GM18505 (cell line): ENCODE measurements at regions not wholly inside any gene's neighbourhood (a gene's known extent, or its start where the extent isn't known, plus 50 kb on each side); places are given as distances from the start of the nearest gene placed in this dataset.
"Not testable (repeated sequence)": the region's sequence is repeated elsewhere in the genome, so short reads cannot be mapped to it uniquely, and the experiment has no call there.

Source experiments
- ATAC-seq: cut with Tn5 transposase; IDR thresholded peaks from one replicate; pipeline ENCODE4 v1.9.1; 2021; ENCODE audit not compliant: unreplicated experiment
- POLR2A ChIP-seq: IDR thresholded peaks from 4 replicates; pipeline ENCODE4 v1.6.1; 2011; ENCODE audit warnings: borderline replicate concordance; ENCODE audit not compliant: insufficient read depth, insufficient read length; ENCODE audit errors: extremely low read depth

- not testable (repeated sequence) for ATAC-seq
Measured at GRCh38 chr7:65141894-65142293, 135.4 kb upstream of the ERV3-1 start.

DNA sequence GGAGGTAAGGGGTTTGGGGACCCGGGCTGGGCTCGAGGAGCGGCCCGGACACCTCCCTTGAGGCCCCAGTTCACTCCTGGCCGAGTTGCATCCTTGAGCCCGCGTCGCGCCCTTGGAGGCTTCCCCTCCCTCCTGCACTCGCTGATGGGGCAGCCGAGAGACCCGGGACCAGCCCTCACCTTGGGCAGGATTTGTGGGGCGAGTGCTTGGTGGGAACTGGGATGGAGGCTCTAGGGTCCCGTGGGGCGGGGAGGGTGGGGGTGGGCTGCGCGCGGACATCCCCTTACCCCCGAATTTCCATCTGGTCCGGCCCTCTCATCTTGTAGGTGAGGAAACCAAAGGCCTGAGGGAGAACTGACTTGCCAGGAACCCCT, 134.9 kb upstream of the ERV3-1 start:
- not testable (repeated sequence) for ATAC-seq

DNA sequence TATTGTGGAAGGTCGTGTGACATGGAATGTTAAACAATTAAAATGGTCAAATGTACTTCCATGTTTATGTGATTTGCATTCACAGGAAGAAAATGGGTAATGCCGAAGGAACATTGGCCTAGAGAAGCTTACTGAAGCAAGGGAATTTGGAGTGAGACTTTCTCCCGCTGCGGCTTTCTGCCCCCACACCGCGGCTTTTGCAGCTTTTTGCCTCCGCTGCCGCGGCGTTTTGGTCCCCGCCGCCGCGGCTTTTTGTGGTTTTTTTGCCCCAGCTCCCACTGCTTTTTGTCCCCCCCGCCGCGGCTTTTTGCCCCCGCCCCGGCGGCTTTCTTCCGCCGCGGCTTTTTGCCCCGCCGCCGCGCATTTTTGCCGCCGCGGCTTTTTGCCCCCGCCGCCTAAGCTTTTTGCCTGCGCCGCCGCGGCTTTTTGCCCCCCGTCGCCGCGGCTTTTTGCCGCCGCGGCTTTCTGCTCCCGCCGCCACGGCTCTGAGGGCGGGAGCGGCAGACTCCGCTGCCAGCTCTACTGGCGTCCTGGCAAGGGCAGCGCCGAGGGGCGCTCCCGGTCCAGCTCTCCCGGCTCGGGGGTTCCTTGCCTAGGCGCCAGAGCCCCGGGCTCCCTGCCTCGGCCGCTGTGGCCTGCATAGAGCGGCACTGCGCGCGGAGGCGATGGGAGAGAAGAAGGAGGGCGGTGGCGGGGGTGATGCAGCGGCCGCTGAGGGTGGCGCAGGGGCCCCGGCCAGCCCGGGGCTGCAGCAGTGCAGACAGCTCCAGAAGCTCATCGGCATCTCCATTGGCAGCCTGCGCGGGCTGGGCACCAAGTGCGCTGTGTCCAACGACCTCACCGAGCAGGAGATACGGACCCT, 134.3 kb upstream of the ERV3-1 start:
- ATAC-seq = not testable (repeated sequence)

- ATAC-seq = not testable (repeated sequence)
Measured at GRCh38 chr7:65136850-65137249, 130.4 kb upstream of the ERV3-1 start.

- ATAC-seq = not testable (repeated sequence)
Measured at GRCh38 chr7:65133087-65133486, 126.6 kb upstream of the ERV3-1 start.

DNA sequence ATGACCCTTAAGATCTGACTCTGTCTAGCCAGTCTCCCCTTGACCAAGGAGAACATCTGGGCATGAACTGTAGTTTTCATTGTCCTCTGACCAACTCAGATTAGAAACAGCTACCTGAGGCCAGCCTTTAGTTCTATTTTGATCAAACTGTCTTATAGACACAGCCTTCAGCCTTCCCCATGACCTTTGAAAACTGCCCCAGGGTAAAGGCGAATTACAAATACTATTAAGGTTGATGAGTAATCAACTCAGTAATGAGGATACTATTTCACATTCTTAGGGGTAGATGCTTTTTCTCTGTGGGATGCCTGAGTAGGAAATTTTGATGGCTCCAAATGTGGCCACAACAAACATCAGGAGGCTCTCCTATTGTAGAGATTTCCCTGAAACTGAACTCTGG, 125.8 kb upstream of the ERV3-1 start:
- ATAC-seq = not testable (repeated sequence)

- not testable (repeated sequence) for ATAC-seq
Measured at GRCh38 chr7:65127364-65127763, 120.9 kb upstream of the ERV3-1 start.

DNA sequence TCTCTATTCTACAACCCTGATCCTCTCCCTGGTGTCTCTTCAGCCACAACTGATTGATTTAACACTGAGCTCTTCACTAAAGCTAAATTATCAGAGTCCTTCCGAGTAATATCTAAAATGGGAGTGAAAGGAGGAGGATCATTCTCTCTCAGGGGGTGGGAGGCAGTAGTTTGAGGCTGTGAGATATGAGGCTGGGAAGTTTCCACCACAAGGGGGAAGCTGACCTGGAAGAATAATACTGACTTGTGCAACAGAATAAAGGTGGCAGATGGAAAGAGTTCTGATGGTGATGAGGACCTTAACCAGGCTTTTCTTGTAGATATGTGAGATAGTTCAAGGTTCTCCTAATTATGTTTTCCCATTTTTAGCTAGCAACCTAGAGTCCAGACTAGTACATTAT, 118.1 kb upstream of the ERV3-1 start:
- not testable (repeated sequence) for ATAC-seq

DNA sequence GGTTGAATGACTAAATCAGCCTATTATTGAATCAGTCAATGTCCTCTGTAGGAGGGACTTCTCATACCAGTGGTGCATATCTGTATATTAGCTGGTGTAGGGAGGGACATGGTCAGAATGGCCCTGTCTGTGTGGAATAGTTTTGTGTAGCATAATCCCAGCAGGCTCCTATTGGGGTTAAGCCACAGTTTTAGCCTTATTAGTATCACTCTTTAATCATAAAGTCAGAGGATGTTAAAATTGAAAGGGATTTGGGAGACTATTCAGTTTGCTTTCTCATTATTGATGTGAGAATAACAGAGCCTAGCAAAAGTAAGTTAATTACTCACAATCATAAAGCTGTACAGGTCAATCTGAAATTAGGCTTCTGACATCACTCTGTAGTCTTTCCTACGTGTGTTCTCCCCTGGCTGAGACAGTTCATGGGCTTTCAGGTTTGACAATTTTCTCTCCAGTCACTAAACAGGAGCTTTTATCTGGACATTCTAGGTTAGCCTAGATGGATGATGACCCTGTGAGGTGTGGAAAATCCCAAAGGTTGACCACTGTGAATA, 99.2 kb upstream of the ERV3-1 start:
- ATAC-seq = not testable (repeated sequence)

DNA sequence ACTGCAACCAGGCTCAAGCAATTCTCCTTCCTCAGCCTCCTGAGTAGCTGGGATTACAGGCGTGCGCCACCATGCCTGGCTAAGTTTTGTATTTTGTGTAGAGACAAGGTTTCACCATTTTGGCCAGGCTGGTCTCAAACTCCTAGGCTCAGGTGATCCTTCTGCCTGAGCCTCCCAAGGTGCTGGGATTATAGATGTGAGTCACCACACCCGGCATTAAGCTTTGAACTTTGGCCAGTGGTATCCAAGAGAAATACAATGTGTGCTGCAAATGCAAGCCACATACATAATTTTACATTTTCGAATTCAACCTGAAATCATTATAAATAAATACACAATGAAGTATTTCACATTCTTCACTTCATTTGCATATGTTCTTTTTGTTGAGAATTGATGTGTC, 94.0 kb upstream of the ERV3-1 start:
- ATAC-seq = not testable (repeated sequence)

DNA sequence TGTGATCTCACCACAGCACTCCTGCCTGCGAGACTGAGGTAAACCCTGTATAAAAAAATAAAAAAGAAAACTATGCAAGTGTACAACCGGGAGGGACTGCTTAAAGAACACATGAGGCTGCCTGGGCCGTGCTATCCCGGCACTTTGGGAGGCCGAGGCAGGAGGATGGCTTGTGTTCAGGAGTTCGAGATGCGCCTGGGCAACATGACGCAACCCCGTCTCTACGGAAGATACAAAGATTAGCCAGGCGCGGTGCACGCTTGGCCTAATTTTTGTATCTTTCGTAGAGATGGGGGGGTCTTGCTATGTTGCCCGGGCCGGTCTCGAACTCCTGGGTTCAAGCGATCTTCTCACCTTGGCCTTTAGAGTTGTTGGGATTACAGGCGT, 75.2 kb upstream of the ERV3-1 start:
- ATAC-seq = not testable (repeated sequence)

- TF ChIP-seq POLR2A = peak; percentile 56
- ATAC-seq = peak; percentile 99
Measured at GRCh38 chr7:65080799-65081668, 74.5 kb upstream of the ERV3-1 start.

GRCh38 chr7:65074959-65075358, 68.5 kb upstream of the ERV3-1 start:
- ATAC-seq = not testable (repeated sequence)

GRCh38 chr7:65073160-65073559, 66.7 kb upstream of the ERV3-1 start:
- not testable (repeated sequence) for ATAC-seq

- ATAC-seq = not testable (repeated sequence)
Measured at GRCh38 chr7:65071854-65072431, 65.5 kb upstream of the ERV3-1 start.

GRCh38 chr7:65069476-65069875, 63.0 kb upstream of the ERV3-1 start:
- not testable (repeated sequence) for ATAC-seq

GRCh38 chr7:65062566-65062965, 56.1 kb upstream of the ERV3-1 start:
- ATAC-seq = not testable (repeated sequence)

DNA sequence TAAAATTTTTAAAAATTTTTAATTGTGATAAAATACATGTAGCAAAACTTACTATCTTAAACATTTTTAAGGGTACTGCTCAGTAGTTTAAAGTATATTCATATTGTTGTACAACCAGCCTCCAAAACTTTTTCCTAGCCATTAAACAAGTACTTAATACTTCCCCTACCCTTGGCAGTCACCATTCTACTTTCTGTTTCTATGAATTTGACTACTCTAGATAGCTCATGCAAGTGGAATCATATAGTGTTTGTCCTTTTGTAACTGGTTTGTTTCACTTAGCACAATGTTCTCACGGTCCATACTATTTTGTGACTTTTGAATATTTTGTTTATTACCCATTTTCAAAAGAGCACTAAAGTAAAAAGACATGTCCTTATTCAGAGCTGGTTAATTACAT, 52.8 kb upstream of the ERV3-1 start:
- ATAC-seq = not testable (repeated sequence)
